Bronchial epithelial cell (primary cell): ENCODE measurements at regions not wholly inside any gene's neighbourhood (a gene's known extent, or its start where the extent isn't known, plus 50 kb on each side); places are given as distances from the start of the nearest gene placed in this dataset.
A peak's percentile ranks its signal among the peaks of the same experiment; 100 is the strongest.

ENCODE experiments used
- DNase-seq: peaks from one replicate; pipeline ENCODE4 v3.0.0-alpha.2; 2010; ENCODE audit warnings: low read depth
- FAIRE-seq: peaks from 2 replicates; lab custom pipeline; 2011; peaks lifted over from hg19 to GRCh38; lab: Jason Lieb, UNC
- H3K27me3 ChIP-seq: 2 replicates; pipeline ENCODE4 v1.5.1; 2011; ENCODE audit warnings: low read length; ENCODE audit not compliant: control insufficient read depth, insufficient read depth
- H3K36me3 ChIP-seq: 2 replicates; pipeline ENCODE4 v1.5.1; 2011; ENCODE audit warnings: low read length; ENCODE audit not compliant: control insufficient read depth, insufficient read depth
- H3K4me3 ChIP-seq: 2 replicates; pipeline ENCODE4 v1.5.1; 2011; ENCODE audit warnings: mild to moderate bottlenecking, low read depth, low read length, control low read depth
- CTCF ChIP-seq: IDR thresholded peaks from 2 replicates; pipeline ENCODE4 v1.5.1; 2011; ENCODE audit warnings: mild to moderate bottlenecking, moderate library complexity, low read length, control low read depth, inconsistent platforms; ENCODE audit not compliant: insufficient read depth, severe bottlenecking

GRCh38 chr4:14835288-14835687, 167.0 kb upstream of the CPEB2 start:
- no peak overlapping the region for H3K4me3 ChIP-seq
- no peak for FAIRE-seq
- DNase-seq = no peak
- TF ChIP-seq CTCF = no peak
- H3K27me3 ChIP-seq = no peaks in the 10 kb centered on the region
- no peaks in the 10 kb centered on the region for H3K36me3 ChIP-seq

GRCh38 chr4:14835708-14836425, 166.4 kb upstream of the CPEB2 start:
- H3K27me3 ChIP-seq = no peaks in the 10 kb centered on the region
- no peak for FAIRE-seq
- TF ChIP-seq CTCF = no peak
- no peak for DNase-seq
- H3K4me3 ChIP-seq = no peak overlapping the region
- H3K36me3 ChIP-seq = no peaks in the 10 kb centered on the region

- Histone ChIP-seq H3K27me3 (no peaks in the 10 kb centered on the region), H3K36me3 (no peaks in the 10 kb centered on the region), H3K4me3 (no peak overlapping the region)
- DNase-seq = no peak
- FAIRE-seq = no peak
- TF ChIP-seq CTCF = no peak
These were observed 164.4 kb upstream of the CPEB2 start for GRCh38 chr4:14837860-14838259.

- DNase-seq (peak; percentile 79), FAIRE-seq (peak; percentile 90)
- Histone ChIP-seq H3K36me3 (no peaks in the 10 kb centered on the region), H3K27me3 (no peaks in the 10 kb centered on the region), H3K4me3 (no peak overlapping the region)
- no peak for TF ChIP-seq CTCF
These were observed 160.2 kb upstream of the CPEB2 start for GRCh38 chr4:14841801-14842768.

- Histone ChIP-seq H3K4me3 (no peak overlapping the region), H3K36me3 (no peaks in the 10 kb centered on the region), H3K27me3 (no peaks in the 10 kb centered on the region)
- no peak for DNase-seq
- no peak for TF ChIP-seq CTCF
- FAIRE-seq = no peak
These were observed 159.2 kb upstream of the CPEB2 start for GRCh38 chr4:14842964-14843630.
